GM19238 (cell line): ENCODE measurements at regions not wholly inside any gene's neighbourhood (a gene's known extent, or its start where the extent isn't known, plus 50 kb on each side); places are given as distances from the start of the nearest gene placed in this dataset.

Experiments
- DNase-seq: peaks from one replicate; pipeline ENCODE4 v3.0.0; 2011; ENCODE audit warnings: low spot score; ENCODE audit not compliant: insufficient read length

DNA sequence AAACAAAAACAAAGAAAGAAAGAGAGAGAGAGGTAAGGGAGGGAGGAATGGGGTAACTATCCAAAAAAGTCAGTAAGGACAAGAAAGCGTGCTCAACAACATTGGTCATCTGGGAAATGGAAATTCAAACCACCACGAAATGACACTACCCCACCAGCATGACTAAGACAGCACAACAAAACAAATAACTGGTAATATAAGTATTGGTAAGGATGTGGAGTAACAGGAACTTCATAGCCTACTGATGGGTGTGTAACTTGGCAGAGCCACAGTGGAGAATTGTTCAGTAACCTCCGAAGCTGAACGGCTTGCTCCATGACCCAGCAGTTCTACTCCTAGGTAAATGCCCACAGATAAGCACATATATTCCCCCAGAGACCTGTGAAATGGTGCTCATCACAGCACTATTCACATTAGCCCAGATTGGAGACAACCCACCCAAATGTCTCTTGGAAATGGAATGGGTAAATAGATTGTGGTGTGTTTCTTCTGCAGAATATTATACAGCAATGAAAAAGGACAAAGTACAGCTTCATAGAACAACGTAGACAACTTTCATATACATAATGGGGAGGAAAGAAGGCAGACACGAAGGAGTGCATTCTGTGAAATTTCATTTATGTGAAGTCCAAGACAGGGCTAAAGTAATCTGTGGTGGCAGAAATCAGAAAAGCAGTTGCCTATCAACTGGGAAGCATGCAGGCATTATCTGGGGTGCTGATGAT is 95.5 kb upstream of the ATP6AP2 start:
- no peak for DNase-seq

DNA sequence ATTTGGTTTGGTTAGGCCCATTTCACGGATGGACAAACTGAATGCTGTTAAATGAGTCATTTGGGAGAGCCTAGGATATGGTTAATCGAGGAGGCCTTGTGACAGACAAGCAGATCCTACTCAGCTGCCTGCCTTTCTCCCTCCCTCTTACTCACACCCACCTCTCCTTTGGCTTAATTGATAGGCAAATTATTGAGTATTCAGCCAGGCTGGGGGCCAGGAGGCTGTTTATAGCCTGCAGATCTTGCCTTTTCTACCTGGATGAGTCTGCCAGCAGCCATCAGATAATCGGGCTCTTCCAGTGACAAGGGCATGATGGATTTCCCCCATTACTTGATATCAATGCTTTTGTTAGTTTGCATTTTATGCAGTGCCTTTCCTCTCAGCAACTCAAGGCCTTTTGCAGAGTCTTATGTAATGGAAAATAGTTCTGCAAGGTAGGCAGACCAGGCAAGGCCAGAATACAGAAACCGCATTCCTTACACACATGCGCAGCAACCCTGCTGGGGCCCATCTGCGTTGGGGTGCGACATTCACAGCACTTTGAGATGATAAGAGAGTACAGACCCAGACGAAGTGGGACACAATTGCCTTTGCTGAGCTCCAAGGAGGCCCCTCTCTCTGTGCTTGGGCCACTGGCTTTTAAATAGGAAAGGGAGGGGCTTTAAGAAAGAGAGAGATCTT is 96.2 kb upstream of the ATP6AP2 start:
- no peak for DNase-seq

DNA sequence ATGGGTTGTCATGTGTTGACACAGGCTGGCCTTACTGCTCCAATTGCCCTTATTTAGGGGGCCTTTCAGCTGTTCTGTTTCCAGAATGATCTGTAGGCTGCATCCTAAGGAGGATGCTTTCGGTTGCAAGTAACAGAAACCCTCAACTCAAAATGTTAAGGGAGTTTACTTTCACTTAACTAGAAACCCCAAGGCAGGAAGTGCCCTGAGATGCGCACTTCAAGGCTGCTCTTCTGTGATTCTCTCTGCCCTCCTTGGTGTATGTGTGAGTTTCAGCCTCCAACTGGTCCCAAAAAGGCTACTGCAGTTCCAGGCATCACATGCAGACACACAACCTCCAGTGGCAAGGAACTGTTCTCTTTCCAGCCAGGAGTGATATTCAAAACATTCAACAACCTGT is 97.3 kb upstream of the ATP6AP2 start:
- DNase-seq: no peak

DNA sequence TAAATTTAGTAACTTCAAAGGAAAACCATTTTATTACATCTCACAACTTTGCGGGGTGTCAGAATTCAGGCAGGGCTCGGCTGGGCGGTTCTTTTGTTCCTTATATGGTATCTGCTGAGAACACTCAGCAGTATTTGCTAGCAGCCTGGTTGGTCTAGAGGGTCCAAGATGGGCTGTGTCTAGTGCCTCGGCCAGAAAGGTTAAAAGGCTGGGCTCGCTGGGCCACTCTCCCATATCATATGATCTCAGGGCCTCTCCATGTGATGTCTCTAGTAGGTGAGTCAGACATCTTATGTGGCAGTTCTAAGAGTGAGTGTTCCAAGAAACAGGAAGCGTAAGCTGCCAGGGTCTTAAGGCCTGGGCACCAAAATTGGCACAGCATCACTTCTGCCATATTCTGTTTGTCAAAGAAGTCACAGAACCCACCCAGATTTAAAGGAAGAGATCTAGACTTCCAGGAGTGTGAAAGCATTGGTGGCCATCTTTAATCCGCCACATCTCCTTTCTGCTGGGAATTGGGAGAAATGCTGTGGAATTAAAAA is 100.9 kb upstream of the ATP6AP2 start:
- DNase-seq: no peak

DNA sequence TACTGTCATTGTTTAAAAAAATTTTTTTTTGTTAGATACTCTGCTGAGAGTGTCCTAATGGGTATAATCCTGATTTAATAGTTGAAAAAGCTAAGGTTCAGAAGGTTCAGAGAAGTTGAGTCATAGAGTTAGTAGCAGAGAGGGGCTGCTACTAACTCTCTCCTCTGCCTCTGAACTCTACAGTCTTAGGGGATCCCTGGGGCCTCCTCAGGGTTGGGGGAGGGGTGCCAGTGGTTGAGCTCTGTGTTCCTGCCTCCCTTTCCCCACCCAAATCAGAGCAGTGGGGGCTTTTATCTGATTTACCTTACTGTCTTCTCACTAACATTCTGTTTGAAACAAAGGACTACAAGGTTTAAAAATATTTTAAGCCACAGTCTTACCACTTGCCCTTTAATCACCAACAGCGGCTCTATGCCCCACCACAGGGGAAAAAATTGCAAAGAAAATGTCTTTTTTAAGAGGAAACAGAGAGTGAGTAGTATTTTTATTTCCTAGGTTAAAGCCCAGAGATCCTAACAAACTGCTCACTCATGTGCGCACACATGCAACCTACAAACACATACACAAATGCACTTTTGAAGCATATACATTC is 102.2 kb upstream of the ATP6AP2 start:
- DNase-seq: no peak

DNA sequence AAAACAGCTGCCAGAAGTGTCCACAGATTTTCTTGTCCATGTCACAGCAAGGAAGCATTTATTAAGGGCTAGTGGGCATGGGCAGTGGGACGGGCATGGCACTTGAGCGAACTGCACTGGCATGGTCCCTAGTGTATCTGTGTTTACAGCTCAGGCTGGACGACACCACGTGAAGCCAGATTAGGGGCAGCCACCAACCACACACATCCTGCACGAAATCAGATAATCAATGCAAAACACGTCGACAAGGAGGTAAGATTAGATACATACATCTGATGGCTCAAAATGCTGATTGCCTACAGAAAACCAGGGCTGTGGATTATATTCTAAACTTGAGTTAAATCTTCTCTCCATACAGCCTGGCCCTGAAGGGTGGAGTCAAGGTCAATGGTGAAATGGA is 103.8 kb upstream of the ATP6AP2 start:
- no peak for DNase-seq

DNA sequence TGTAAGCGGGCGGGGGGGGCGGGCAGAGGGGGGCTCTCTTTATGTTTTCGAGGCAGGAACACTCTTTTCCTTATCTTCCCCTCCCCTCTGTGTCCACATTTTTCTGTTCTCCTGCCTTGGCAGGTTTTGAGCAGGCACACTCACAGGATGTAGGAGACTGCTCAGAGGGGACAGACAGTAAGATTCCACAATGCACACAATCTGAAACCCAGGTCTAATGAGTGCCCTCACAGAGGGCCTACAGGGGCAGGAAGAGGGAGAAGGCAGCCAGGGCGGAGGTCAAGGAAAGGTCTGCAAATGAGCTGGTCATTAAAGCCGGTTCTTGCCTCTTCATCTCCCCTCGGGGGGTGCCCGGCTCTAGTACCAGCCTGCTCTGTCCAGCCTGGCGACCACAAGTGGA is 106.1 kb upstream of the ATP6AP2 start:
- no peak for DNase-seq

DNA sequence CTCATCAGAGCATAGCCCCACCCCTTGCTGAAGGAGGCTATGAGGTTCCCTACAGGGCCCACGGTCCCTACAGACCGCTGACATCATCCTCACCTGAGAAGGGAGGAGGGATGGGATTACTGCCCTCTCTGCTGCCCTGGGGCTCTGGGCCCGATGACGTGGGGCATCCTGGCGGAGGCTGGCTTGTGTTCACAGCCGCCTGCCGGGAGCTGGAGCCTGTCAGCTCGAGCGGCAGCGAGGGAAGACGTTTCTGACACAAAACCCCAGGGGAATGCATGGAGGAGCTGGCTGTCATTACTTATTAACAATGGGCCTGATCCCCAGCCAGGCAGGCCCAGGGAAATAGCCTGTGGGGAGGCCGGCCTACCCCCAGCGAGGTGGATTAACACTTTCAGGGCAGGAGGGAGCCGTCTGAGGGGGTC is 106.6 kb upstream of the ATP6AP2 start:
- DNase-seq: no peak

DNA sequence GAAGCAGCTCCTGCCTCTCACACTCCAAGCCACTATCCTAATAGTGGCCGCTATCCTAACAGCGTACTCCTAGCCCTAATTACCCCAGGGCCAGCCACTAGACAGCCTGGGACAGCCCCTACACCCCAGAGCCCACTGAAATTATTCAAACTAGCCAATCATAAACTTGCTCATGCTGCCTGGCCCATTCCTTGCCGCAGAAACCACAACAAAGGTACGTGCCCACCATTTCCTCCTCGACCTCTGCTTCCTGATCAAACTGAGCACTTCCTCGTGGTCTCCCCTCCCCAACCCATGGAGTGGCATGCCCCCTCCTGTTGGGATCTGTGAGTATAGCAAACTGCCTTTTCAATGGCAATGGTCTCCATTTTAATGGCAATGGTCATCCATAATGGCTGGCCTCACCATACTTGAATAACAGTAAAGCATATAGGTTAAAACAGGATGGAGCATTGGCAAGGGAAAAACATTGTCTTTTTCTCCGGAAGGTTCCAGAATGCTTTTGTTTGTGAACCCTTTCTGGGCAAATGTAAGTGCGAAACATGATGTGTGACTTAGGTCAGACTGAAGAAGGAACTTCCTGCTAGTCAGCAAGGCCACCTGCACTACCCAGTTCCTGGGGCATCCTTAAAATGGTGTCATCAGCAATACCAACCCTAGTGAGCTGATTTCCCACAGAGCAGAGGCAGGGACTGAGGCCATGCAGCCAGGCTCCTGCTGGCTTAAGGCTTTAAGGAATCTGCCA is 107.1 kb upstream of the ATP6AP2 start:
- DNase-seq: no peak

DNA sequence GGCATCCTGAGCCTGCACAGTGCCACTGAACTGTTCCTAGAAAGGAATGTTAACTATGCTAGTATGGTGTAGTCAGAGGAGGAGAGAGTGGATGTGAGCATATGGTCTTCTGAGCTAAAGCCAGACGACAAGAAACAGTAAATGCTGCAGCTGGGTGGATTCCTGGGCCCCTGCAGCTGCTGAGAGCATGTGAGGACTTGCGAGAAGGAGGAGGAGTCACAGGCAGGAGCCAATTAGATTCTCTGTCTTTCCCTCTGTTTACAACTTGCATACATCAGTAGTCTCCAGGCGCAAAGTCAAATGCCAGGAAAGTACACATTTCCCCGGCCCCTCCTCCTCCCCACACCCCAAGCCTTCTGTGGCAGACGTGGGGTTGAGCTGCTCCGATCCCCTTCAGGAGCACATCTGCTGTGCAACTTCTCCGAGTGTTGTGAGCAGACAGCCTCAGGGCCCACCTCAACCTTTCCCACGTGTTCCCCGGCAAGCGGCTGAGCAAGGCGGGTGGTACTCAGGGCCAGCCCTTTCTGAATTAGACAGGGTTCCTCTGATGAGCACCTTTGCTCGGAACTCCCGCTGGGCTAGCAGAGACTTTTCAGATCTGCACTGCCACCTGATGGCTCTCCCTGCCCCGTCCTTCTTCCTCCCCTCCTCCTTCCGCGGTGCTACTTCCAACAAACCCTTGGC is 108.7 kb upstream of the ATP6AP2 start:
- peak; percentile 20 for DNase-seq

DNA sequence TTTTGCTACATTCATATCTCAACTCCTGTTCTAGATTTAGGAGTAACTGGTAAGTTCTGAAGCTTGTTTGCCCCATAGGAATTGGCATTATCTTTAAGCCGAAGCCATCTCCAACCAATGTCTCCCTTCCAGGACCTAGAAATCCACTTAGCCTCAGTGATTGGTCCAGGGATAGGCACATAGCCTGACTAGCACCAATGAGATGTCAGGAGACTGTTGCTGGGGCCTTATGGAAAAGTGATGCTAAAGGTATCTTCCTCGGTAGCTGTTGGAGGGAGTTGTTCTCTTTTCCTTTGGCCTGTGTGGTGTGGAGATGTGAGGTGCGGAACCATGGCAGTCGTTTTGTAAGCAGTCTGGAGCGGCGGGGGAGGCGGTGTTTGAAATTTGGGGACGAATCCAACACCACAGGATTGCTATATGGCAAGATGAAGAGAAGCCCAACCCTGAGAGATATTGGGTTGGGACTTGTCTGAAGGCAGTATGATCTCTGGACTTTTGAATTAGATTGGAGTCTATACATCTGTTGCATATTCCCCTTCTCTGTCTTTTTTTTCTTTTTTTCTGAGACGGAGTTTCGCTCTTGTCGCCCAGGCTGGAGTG is 109.8 kb upstream of the ATP6AP2 start:
- no peak for DNase-seq

DNA sequence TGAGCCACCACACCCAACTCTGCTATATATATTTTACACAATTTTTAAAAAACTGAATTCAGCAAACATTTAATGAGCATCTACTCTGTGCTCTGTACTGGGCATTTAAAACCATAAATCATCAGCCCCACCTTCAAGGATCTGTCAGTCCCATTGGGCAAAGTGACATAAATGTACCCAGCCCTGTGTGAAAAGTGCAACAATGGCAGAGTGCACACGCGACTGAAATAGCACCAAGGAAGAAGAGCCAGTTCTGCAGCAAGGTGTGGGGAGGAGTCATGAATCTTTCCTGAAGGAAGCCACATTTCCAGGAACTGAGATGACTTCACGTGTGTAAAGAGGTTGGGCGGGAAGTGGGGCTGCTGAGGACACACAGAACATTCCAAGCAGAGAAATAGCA is 111.5 kb upstream of the ATP6AP2 start:
- no peak for DNase-seq

DNA sequence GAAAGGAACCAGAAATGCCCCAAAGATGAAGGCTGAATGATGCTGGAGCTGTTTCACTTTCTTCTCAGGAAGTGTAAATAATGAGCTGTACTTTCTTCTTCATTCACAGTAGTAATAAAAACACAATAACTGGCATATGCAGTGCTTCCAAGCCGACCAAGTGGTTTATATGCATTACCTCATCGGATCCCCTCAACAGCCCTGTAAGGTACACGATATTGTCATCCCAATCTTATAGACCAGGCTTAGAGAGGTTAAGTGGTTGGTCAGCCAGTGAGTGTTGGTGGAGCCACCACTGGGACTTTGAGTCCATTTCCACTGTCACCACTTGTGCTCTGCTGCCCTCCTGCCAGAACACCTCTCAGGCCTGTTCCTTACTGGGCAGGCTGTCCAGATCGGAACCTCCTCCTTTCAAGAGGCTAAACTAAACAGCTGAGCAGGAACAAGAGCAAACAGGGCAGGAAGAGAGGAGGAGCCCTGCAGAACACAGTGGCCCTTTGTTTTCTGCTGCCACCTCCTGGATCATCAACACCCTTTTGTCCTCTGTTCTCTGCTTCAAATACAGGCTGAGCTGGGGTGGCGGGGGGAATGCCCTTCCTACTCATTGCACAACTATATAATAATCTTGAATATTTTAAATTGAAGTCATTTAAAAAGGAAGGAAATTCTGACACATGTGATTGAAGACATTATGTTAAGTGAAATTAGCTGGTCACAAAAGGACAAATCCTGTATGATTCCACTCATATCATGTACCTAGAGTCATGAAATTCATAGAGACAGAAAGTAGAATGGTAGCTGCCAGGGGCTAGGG is 112.5 kb upstream of the ATP6AP2 start:
- DNase-seq: peak; percentile 24

DNA sequence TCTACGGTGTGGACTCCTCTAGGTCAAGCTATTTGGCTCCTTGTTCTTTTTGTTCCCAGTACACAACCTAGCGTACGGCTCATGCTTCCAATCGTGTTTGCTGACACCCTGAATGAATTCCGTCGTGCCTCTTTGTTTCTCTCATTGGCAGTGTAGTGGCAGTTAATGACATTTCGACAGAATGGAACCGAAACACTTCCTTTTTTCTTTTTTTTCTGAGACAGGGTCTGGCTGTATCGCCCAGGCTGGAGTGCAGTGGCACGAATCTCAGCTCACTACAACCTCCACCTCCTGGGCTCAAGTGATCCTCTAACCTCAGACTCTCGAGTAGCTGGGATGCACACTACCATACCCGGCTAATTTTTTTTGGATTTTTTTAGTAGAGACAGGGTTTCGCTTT is 113.3 kb upstream of the ATP6AP2 start:
- DNase-seq: no peak

DNA sequence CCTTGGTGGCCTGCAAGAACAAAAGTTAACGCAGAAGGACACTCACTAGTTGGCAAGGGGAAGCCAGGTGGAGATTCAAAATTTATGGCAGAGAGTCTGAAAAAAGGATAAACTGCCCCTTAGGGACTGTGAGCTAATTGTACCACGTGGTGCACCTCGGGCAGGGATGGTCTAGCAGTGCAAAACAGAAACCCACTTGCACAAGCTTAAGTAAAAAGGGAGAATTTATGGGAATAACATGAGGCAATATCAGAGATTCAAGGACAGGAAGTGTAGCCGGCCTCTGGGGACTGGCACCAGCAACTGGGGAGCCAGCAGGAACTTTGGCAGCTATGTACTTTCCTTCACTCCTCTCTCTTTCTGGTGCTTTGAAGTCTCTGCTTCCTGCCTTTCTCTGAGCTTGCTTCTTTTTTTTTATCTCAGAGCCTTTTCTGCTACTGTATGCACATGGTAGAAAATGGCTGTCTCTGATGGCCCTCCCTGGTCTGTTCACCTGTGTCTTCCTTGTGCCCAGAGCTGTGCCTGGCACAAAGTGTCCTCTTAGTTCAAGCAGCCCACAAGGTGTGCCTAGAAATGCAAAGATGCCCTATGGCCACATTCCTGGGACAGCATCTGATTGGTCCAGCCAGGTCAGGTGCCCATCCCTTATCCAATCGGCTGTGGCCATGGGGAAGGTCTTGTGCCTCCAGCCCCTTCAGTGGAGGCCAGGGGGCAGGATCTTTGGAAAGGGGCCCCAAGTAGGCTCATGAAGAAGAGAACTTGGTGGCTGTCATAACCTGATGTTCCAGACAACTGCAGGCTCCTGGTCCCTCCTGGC is 114.8 kb upstream of the ATP6AP2 start:
- DNase-seq: no peak

DNA sequence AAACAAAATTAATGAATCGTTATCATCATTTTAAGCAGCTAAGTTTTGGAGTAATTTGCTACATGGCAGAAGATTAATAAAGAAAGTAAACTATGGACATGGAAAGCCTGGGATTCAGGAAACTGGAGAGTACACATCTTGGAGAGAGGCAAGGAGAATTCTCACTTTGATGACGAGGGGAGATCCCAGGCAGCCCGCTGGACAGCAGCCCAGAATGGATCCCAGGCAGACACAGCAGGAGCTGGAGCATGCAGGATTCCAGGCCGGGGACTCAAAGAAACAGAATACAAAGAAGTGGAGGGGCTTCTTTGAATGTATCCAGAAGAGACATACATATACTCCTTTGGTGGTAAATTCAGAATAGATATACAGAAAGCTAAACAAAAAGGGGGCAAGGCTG is 118.0 kb upstream of the ATP6AP2 start:
- no peak for DNase-seq

DNA sequence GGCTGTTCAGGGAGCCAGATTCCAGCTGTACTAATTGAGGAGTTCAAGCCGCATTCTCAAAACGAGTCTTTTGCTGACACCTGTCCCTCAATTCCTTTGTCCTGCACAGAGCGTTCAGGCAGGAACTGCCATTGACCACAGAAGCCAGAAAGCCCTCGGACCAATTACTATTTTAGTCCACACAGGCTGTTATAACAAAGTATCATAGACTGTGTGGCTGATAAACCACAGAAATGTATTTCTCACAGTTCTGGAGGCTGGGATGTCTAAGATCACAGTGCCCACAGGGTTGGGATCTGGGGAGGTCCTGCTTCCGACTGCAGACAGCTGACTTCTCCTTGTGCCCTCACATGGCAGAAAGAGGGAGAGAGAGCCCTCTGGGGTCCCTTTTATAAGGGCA is 119.8 kb upstream of the ATP6AP2 start:
- DNase-seq: no peak

DNA sequence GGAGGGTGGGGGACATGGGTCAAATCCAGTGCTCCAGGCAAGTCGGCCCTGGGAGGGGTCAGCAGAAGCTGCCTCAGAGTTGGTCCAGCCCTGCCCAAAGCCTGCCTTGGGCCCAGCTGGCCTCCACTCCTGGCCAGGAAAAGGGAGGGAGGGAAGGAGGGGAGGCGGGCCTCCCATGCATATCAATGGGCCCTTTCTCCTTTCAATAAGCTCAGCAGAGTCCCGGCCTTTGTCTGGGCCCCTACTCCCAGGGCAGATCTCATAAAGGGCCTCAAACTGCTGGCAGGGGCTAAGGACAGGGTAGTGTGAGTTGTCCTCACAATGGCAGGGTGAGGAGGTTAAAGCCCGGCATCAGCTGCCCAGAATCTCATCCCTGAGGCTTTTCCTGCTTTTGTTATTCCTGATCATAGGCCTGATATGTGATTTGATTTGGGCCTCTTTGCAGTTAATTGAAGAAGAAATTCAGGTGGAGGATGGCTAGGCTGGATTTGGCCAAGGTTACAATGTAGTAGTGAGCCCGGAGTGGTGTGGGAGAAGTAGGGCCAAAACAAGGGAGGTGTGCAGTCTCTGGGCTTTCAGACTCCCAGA is 121.1 kb upstream of the ATP6AP2 start:
- DNase-seq: no peak

DNA sequence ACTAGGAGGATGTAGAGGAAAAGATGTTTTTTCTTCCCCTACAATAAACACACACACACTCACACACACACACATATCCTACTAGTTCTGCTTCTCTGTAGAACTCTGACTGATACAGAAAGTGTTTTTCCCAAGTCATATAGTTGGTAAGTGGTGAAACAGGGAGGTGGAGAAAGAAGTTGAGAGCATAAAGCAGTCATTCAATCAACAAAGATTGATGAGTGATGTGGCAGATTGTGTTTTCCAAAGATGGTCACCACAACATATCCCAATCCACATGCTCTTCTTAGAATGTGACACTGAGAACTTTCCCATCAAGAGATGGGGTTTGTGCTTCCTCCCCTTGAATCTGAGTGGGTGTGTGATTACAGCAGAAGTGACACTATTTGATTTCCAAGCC is 123.4 kb upstream of the ATP6AP2 start:
- DNase-seq: no peak
